Fibroblast of mammary gland (primary cell): ENCODE measurements at regions not wholly inside any gene's neighbourhood (a gene's known extent, or its start where the extent isn't known, plus 50 kb on each side); places are given as distances from the start of the nearest gene placed in this dataset.

Experiments used
- DNase-seq: peaks from one replicate; pipeline ENCODE4 v3.0.0-alpha.2; 2010; ENCODE audit warnings: low read depth
- H3K4me3 ChIP-seq: 2 replicates; pipeline ENCODE4 v1.5.1; 2011; ENCODE audit warnings: low read depth, mild to moderate bottlenecking, low read length, moderate library complexity; ENCODE audit not compliant: control insufficient read depth
- CTCF ChIP-seq: conservative IDR thresholded peaks from 2 replicates; pipeline ENCODE4 v1.5.1; 2011; ENCODE audit warnings: low read depth, low read length, inconsistent platforms; ENCODE audit not compliant: control insufficient read depth, insufficient read depth

DNA sequence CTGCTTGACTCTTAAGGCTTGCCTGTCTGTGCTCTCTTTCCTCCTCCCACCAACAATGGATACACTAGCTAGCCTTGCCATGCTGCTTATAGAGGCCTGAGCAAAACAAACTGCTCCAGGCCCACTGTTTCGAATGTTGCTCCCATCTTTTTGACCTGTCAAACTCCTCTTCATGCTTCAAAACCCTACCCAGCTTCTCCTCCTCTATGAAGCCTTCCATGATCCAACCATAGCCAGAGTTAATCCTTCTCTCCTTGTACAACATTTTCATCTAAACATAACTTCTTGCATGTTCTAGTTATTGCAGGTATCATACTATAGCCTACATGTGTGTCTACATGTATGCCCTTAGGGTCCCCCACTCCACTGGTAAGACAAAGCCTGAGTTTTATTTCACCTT is 426.7 kb upstream of the MGMT start:
- H3K4me3 ChIP-seq = no peak overlapping the region
- no peak for TF ChIP-seq CTCF
- DNase-seq = no peak

- no peak for DNase-seq
- TF ChIP-seq CTCF = no peak
- no peak overlapping the region for H3K4me3 ChIP-seq
These were observed 425.1 kb upstream of the MGMT start for GRCh38 chr10:129041916-129042315.

DNA sequence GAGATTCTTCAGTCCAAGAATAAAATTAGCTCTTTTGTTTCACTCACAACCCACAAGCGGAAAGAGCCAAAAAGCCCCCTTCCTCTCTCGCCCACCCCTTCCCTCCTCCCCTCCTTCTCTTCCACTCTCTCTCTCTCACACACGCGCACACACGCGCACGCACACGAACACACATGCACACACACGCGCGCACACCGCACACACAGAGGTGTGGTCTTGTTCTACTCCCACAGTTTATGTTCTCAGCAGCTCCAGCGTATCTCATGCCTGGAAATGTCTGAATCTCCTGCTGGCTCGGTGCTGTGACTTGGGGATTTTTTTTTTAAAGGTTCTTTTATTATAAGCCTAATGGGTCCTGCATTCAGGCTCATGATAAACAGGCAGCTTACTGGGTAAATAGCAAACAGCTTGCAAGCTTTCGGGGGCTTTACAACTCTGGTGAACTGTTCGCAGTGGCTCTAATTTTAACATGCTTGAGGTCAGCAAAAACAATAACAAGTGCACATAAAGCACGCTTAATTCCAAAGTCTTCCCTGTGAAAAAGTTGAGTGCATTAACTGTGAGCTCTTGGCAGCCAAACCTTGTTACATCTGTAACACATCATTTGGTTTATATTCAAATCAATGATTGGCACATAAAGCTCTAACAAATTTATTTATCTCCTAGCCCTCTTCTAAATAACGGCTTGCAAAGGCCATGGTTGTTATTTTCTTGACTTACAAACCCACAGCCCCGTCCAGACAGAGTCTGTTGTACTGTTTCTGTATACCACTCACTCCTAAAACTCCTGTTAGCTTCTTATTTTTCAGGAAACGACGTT is 424.1 kb upstream of the MGMT start:
- no peak for TF ChIP-seq CTCF
- no peak overlapping the region for H3K4me3 ChIP-seq
- no peak for DNase-seq

DNA sequence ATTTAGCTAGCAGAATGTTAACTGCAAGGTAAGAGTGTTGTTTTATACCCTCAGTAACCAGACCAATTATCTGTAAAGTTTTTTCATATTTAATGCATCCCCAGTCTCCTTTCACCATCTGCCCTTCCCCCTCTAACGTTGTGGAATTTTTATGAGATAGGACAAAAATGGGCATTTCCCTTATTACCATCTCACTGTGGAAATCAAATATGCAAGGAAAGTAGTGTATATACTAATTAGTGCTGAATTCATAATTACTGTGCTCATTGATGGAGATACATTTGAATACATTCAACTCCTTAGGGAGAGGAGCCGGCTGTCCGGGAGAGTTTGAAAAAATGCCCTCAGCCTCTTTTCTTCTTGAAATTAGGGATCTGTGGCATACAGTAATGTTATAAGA is 423.4 kb upstream of the MGMT start:
- no peak for TF ChIP-seq CTCF
- H3K4me3 ChIP-seq = no peak overlapping the region
- no peak for DNase-seq

DNA sequence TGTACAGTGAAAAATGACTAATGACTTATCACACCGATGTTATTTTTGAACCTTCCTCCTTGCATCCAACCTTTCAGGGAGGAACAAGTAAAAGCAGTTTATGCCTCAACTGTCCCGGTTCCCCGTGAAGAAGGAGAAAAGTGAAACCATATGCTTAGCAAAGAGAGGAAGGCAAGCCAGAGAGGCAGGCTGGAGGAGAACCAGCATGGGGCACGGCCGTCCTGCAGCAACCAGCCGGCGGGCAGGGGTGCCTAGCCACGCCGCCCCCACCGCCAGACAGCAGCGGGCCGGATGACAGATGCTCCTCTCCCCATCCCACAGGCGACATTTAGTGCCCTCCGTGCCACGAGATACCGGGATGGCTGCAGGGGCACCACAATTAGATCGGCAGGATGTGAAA is 421.4 kb upstream of the MGMT start:
- TF ChIP-seq CTCF = no peak

GRCh38 chr10:129046065-129046681 is 420.9 kb upstream of the MGMT start:
- DNase-seq = peak; percentile 30
- H3K4me3 ChIP-seq = no peak overlapping the region
- TF ChIP-seq CTCF = no peak

More for the DNA sequence above, 421.4 kb upstream of the MGMT start:
- DNase-seq = no peak
- H3K4me3 ChIP-seq = no peak overlapping the region
